RWPE1 (cell line): ENCODE measurements at regions not wholly inside any gene's neighbourhood (a gene's known extent, or its start where the extent isn't known, plus 50 kb on each side); places are given as distances from the start of the nearest gene placed in this dataset.

Experiments used
- CTCF ChIA-PET: fragments of 350-600 bp; sonication (Branson Sonifier 250); formaldehyde crosslinking; extraction: SDS; loops from one replicate; lab custom pipeline; 2021; lab: Yijun Ruan, JAX
- POLR2A ChIA-PET: fragments of 400-600 bp; formaldehyde crosslinking; extraction: SDS; loops from one replicate; lab custom pipeline; 2020; ENCODE audit warnings: antibody characterized with exemption; ENCODE audit not compliant: low non-redundant PET; lab: Yijun Ruan, JAX
- DNase-seq: peaks from one replicate; pipeline ENCODE4 v3.0.0; 2012; ENCODE audit warnings: low spot score
- H3K27ac ChIP-seq: fragments of 450-650 bp; 2 replicates; pipeline ENCODE4 v1.5.1; 2017
- CTCF ChIP-seq: fragments of 450-650 bp; conservative IDR thresholded peaks from 2 replicates; pipeline ENCODE4 v1.5.1; 2017; ENCODE audit warnings: low read depth, mild to moderate bottlenecking

- DNase-seq = no peak
- no peak overlapping the region for H3K27ac ChIP-seq
- CTCF ChIA-PET = no interaction called here
- TF ChIP-seq CTCF = no peak
- POLR2A ChIA-PET = no interaction called here
Observed at GRCh38 chr13:80671773-80672172, 330.8 kb upstream of the SPRY2 start.

- ChIA-PET CTCF (no interaction called here), POLR2A (no interaction called here)
- no peak for DNase-seq
Observed at GRCh38 chr13:80669112-80669511, 328.2 kb upstream of the SPRY2 start.

GRCh38 chr13:80668452-80668851 lies 327.5 kb upstream of the SPRY2 start:
- H3K27ac ChIP-seq = no peak overlapping the region
- no peak for DNase-seq
- ChIA-PET POLR2A (no interaction called here), CTCF (interaction anchor here (0.7 kb wide), 1 partner anchor 618 kb away, joined by 3 read pairs; no protein-coding TSS in a partner anchor)
- no peak for TF ChIP-seq CTCF

More at GRCh38 chr13:80669112-80669511, 328.2 kb upstream of the SPRY2 start:
- H3K27ac ChIP-seq = no peak overlapping the region
- TF ChIP-seq CTCF = no peak

- TF ChIP-seq CTCF = no peak
- no peak overlapping the region for H3K27ac ChIP-seq
- POLR2A ChIA-PET = no interaction called here
- CTCF ChIA-PET = interaction anchor here (0.7 kb wide), 1 partner anchor 471 kb away, joined by 3 read pairs; no protein-coding TSS in a partner anchor
- DNase-seq = no peak
Observed at GRCh38 chr13:80666782-80667552, 326.0 kb upstream of the SPRY2 start.

- no peak for DNase-seq
- no peak for TF ChIP-seq CTCF
- ChIA-PET CTCF (no interaction called here), POLR2A (no interaction called here)
- H3K27ac ChIP-seq = no peak overlapping the region
Observed at GRCh38 chr13:80665792-80666333, 324.9 kb upstream of the SPRY2 start.

- DNase-seq = no peak
- no peak overlapping the region for H3K27ac ChIP-seq
- no peak for TF ChIP-seq CTCF
- CTCF ChIA-PET = no interaction called here
- POLR2A ChIA-PET = no interaction called here
Observed at GRCh38 chr13:80664950-80665349, 324.0 kb upstream of the SPRY2 start.
